Skin of body (tissue), 1 donor: ENCODE measurements at regions not wholly inside any gene's neighbourhood (a gene's known extent, or its start where the extent isn't known, plus 50 kb on each side); places are given as distances from the start of the nearest gene placed in this dataset.
"Not testable (repeated sequence)": the region's sequence is repeated elsewhere in the genome, so short reads cannot be mapped to it uniquely, and the experiment has no call there.

Experiments
- DNase-seq: peaks from one replicate; lab custom pipeline; 2025; lab: John Stamatoyannopoulos, UW

- DNase-seq = no peak
Observed at GRCh38 chr5:125081101-125081500, 334.7 kb upstream of the ZNF608 start.

DNA sequence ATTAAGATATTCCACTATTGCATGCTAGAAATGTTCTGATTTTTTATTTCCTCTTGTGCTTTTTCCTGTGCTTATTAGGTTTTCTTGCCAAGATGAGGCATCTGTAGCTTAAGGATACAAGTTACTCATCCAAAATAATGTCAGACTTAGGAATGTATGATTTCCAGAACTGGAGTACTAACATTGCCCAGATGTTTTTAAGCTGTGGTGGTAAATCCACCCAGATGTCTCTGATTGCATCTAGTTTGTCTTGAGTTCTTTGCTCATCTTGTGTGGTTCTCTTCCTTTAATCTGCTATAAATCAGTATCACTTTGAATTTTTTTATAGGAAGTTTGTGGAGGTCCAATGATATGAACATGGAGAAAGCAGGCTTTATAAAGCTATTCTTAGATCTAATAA, 337.5 kb upstream of the ZNF608 start:
- peak; percentile 99 for DNase-seq

DNA sequence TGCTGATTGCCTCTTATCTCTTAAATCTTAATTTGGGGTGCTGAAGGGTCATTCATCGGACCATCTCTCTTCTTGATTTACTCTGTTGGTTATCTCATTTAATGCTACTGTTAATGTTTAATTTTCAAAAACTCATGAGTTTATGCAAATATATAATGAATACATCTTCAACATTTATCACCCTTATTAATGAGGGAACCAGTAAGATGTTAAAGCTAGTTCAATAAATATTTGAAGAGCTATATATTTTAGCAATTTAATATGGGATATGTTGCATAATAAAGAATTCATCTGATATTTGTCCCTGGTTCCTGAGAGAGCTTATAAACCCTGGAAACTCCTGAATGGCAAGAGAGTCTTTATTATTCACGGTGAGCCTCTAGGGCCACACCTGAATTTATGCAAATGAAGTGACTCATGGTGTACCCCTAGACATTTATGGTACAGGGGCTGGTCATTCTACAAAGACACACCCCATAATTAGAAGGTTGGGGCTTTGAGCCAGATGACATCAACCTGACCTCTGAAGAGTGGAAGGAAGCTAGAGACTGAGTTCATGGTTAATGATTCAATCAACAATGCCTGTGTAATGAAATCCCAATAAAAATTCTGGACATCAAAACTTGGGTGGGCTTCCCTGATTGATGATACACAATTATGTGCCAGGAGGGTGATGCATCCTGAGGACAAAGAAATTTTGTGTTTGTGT, 339.5 kb upstream of the ZNF608 start:
- DNase-seq = no peak

DNA sequence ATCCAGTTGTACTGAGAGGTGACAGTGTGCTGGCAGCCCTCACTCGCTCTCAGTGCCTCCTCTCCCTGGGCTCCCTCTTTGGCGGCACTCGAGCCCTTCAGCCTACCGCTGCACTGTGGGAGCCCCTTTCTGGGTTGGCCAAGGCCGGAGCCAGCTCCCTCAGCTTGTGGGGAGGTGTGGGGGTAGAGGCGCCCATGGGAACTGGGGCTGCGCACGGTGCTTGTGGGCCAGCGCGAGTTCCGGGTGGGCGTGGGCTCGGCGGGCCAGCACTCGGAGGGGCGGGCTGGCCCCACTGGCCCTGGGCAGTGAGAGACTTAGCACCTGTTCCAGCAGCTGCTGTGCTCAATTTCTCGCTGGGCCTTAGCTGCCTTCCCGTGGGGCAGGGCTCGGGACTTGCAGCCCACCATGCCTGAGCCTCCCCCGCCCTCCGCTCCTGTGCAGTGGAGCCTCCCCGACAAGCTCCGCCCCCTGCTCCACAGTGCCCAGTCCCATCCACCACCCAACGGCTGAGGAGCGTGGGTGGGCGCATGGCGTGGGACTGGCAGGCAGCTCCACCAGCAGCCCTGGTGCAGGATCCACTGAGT, 342.2 kb upstream of the ZNF608 start:
- DNase-seq = no peak

DNA sequence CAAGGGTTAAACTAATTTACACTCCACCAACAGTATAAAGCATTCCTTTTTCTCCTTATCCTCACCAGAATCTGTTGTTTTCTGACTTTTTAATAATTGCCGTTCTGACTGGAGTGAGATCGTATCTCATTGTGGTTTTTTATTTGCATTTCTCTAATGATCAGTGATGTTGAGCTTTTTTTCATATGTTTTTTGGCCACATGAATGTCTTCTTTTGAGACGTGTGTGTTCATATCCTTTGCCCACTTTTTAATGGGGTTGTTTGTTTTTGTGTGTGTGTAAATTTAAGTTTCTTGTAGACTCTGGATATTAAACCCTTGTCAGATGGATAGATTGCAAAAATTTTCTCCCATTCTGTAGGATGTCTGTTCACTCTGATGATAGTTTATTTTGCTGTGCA, 345.7 kb upstream of the ZNF608 start:
- DNase-seq = not testable (repeated sequence)

DNA sequence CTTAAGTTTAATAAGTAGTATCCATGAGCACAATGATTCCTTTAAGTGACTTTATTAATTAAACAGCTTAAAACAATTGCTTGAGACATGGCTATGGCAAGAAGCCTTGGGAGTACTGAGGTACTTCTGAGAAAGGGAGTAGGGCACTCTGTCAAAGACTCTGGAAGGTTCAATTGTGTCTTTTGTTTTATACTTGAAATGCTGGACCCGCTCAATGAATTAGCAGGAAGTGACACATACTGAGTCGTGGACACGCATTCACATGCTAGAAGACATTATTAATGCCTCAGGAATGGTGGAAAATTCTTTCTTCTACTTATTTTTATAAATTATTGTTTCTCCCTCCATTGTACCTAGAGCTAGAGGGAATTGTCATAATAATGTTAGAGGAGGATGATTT, 347.3 kb upstream of the ZNF608 start:
- no peak for DNase-seq

DNA sequence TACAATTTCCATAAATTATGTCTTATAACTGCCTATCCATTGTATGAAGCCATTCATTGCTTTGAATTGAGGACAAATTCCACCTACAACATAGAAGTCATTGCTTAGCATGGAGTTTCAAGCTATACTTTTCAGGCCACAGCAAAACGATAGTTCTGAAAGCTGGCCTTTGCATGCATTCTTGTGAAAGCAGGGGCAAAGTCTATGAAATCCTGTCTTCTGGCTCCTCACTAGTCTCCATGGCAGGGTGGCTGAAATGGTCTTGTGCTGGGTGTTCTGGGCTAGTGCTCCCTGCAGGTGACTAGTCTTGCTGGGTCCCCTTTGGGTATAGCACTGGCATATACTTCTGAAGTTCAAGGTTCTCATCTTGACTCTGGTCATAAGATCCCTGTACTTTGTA, 353.9 kb upstream of the ZNF608 start:
- DNase-seq = no peak

GRCh38 chr5:125100951-125101350, 354.5 kb upstream of the ZNF608 start:
- DNase-seq = no peak

DNA sequence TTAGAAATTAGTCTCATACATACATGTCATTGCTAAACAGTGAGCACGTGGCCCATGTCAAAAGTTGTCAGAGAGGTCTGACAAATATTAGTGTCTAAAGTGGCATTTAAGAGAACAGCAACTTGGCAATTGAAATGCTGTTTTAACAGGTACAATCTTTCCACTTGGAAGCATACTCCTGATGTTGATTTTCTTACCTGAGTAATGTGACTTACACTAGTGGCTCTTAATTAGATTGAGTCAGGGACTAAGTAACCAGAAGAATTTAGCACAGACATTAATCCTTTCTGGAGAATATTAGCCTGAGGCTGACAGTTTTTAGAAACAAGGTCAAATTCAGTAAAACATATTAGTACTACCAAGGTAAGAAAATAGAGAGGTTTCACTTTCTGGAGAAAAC, 357.0 kb upstream of the ZNF608 start:
- no peak for DNase-seq

DNA sequence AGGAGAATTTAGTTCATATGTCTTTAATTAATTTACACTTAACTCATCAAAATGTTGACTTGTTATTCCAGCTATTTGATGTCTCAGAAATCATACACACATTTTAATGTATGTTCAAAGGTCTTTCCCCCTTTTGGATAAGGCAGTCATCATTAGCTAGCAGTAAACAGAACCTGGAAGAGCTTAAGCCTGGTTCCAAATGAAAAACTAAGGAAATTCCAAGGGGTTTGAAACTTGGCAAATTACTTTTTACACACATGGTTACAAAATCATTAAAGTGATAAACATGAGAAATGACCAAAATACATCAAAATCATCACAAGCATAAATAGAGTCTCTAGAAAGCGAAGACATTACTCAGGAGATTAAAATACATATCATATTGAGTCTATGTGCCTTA, 359.8 kb upstream of the ZNF608 start:
- DNase-seq = peak; percentile 86

DNA sequence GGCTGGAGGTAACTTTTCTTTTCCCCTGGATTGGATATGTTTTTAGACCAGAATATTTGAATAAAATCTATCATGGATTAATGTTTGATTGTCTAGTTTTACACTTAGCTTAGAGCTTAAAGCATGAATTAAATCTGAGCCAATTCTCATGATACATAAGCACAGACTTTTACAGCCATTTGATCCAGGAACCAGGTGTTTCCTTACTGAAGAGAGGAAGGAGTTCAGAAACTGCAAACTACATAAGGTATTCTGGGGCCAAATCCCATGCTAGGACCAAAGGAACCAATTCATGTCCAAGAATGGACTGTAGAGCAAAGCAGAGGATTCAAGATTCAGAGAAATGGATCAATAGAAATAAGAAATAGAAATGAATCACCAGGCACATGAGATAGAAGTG, 360.4 kb upstream of the ZNF608 start:
- peak; percentile 13 for DNase-seq

DNA sequence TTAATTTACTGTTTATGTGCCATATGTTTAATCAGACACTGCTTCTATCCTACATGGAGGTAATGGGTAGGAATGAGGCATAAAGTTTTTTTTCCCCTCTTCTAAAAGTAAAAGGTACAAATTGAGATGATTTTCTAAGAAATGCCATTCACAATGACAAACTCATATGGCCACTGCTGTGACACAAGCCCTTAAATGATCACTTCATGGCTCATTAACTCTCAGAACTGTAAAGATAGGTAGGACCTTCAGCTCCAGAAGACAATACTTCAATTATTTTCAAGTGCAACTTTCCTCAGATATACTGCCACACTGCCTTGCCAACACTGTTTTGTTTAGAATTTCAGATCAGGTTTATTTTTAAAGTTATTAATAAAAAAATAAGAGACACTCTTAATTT, 362.9 kb upstream of the ZNF608 start:
- DNase-seq = peak; percentile 27

DNA sequence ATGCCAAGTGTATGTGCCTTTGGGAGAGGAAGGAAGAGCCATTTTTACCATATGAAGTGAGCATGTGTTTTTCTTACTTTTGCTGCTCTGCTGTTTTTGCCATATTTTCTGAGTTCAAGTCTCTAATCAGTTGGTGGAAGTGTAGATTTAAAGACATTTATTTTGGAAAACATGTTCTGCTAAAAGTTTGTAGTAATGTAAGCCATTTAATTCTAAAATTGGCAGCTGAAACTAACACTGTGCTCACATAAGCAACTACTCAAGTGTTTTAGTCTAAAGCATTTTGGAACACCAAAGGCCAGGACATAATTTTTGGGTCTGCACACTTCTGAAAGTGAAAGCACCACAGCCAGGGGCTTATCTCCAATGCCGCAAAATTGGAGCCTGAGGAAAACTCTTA, 363.4 kb upstream of the ZNF608 start:
- peak; percentile 40 for DNase-seq

DNA sequence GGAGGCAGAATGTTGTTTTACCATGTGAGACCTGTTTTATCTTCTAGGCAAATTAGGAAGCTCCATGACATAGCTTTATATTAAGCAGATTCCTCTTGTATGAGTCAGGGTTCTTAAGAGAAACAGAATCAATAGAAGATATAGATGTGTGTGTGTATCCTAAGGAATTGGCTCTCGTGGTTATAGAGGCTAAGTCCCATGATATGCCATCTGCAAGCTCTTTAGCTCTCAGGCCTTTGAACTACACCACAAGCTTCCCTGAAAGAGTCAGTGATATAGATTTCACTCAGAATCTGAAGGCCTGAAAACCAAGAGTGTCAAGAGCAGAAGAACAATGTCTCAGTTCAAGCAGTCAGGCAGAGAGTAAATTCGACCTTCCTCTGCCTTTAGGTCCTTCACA, 365.8 kb upstream of the ZNF608 start:
- no peak for DNase-seq

DNA sequence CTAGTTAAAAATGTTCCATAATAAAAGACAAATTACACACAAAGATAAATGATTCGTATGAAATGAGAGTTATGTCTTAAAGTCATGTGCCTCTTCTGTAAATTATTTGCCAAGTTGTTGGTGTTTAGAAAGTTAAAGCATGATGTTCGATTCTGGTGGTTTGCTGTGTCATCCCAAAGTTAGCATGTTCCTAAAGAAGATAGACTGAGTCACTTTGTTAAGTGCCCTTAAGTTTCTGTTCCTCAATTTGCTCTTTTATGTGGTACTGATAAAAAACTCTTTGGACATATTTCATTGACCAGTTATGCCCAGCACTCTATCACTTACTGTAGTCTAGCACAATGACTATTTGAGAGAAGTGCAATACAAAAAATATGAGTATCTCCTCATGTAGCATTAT, 366.9 kb upstream of the ZNF608 start:
- no peak for DNase-seq

DNA sequence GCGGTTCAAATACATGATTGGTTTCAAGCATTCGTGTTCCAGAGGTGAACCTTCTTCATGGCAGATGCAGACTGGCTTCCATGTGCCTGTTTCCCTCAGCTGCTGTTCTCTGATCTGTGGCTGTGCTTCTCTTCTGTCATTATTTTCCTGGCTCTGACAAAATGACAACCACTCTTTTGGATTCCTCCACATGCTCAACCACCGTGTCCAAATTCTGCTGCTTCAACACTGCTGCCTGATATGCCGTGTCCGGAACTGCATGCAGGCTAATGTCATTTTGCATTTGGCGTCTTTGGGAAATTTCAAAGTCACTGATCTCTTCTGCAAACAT, 368.7 kb upstream of the ZNF608 start:
- peak; percentile 23 for DNase-seq

DNA sequence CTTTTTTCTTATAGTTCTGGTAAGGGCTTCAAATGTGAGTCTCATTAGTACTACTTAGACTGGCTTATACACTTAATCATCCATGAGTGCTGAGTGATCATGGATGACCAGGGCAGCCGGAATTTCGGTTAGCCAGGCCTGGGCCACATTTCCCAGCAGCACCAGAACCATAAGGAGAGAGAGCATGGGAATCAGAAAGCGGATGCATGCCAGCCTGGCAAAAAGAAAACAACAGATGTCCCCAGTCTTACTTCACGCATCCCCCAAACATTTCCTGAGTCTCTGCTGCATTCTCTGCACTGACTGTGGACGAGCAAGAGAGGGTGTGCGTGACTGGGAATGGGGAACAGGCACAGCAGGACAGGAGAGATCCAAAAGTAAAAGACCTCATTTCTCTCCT, 371.1 kb upstream of the ZNF608 start:
- DNase-seq = no peak

DNA sequence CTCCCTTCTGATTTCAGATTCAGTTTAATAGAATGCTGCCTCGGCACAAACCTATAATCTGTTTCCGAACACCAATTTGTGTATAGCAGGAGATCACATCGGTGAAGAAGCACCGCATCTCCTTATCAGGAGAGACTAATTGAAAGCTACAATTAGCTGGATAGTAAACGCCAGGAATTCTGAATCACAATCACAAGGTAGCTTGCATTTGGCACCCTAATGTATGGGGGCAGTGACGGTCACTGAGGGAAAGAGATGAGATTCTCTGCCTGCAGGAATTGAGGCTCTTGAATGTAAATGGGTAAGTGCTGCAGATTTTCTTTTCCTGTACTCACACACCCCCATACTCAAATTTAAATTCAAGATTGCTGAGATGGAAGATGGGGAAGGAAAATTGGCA, 373.6 kb upstream of the ZNF608 start:
- DNase-seq = no peak

- no peak for DNase-seq
Observed at GRCh38 chr5:125125031-125125823, 378.8 kb upstream of the ZNF608 start.

- no peak for DNase-seq
Observed at GRCh38 chr5:125126050-125126449, 379.6 kb upstream of the ZNF608 start.

DNA sequence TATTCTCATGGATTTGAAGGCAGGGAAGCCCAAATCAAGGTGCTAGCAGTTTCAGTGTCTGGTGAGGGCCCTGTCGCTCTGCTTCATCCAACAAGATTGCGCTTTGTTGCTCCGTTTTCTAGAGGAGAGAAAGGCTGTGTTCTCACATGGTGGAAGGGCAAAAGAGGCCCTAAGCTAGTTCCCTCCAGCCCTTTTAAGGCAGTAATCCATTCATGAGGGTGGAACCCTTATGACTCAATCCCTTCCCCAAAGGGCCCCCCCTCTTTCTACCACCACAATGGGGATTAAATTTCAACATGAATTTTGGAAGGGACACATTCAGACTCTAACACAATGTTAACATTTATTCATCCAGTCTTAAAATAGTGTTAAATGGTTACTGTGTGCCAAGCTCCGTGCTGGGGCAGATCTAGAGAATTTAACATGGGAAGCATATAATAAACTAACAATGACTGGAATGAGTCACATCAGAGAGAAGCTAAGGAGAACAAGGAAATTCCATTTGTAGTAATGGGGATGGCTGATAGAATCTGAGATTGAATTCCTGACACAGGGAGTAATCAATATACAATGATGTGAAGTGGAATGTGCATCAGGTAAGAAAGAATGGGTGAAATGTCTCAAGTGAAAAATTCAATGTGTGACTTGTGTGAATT, 382.8 kb upstream of the ZNF608 start:
- DNase-seq = no peak

DNA sequence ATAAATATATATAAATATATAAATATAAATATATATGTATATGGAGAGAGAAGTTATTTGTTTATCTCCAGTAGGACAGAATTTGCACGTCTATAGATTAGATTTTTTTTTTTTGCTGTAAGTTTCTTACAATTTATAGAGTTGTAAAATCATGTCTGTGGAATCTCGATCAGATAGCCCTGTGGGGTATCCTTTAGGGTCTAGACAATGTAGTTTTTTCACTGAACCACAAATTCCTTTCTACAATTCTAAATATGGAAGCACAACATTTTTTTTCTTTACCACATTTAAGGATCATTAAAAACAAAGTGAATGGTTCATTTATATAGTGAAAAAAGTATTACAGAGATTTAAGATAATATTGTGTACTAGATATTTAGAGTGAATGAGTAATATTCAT, 384.2 kb upstream of the ZNF608 start:
- DNase-seq = no peak
